HG02973 (cell line): ENCODE measurements at regions not wholly inside any gene's neighbourhood (a gene's known extent, or its start where the extent isn't known, plus 50 kb on each side); places are given as distances from the start of the nearest gene placed in this dataset.
"Not testable (repeated sequence)": the region's sequence is repeated elsewhere in the genome, so short reads cannot be mapped to it uniquely, and the experiment has no call there.

Source experiments
- ATAC-seq: cut with Tn5 transposase; IDR thresholded peaks from one replicate; pipeline ENCODE4 v1.9.1; 2021; ENCODE audit warnings: moderate library complexity; ENCODE audit not compliant: unreplicated experiment

DNA sequence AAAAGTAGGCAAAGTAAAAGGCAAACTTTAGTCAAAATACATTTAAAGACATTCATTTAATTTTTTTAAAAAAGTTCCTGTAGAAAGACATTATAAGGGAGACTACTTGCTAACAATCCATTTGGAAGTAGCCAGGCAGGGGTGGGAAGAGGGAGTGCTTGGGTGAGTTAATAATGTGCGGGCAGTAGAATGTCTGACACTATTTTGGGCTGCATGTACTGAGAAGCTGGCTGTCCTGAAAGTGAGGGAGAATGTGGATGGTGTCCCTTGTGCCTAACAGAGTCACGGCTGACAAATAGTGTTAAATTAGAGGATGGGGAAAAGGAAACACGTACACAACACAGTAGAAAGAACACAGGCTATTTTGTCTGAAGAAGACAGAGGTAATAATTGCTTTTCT lies 142.5 kb downstream of the LCA5 start:
- no peak for ATAC-seq

DNA sequence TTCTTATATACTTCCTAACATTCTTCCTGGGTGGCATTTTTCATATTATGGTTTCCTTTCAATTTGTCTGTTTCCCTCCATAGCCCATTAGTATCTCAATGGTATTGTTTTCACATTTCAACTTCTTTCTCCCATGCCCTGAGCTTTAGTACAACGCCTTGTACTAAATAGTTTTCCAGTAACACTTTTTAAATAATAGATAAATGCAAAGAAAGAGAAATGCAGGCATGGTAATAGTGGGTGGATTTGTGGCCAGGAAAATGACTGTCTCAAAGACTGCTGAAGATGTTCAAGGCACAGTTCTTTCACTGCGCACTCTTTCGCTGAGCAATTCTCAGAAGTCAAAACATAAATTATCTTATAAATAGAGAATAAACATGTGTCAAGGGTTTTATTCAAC lies 145.1 kb downstream of the LCA5 start:
- no peak for ATAC-seq

DNA sequence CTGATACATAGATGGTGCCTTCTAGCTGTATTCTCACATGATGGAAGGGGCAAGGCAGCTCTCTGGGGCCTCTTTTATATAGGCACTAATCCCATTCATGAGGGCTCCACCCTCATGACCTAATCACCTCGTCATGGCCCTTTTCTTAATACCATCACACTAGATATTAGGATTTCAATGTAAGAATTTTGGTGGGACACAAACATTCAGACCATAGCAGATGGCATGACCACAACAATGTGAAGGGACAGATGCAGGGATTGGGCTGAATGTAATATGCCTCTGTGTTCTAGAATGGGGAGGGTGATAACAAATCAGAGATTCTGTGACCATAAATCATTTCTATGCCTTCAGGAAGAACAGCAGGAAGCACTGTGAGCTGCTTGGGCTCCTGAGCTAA lies 145.8 kb downstream of the LCA5 start:
- no peak for ATAC-seq

GRCh38 chr6:79385893-79386292 lies 151.3 kb downstream of the LCA5 start:
- no peak for ATAC-seq

- ATAC-seq, result no peak
Observed at GRCh38 chr6:79385333-79385732, 150.9 kb upstream of the HMGN3 start.

DNA sequence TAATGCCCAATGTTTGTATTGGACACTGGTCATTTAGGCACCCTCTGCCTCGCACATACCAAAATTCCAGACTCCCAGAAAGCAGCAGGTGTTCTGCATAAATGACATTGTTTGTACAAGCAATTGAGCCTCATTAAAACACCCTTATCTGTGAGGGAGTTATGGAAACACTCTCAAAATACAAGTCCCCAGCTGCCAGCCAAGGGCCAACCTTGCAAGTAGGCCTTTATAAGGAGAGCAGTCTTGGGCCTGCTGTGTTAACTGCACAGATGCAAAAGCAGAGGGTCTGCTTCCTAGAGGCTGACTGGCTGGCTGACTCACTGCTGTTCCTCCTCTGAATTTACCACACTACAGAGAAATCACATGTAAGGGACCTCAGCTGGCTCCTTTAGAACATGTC lies 150.4 kb upstream of the HMGN3 start:
- no peak for ATAC-seq

DNA sequence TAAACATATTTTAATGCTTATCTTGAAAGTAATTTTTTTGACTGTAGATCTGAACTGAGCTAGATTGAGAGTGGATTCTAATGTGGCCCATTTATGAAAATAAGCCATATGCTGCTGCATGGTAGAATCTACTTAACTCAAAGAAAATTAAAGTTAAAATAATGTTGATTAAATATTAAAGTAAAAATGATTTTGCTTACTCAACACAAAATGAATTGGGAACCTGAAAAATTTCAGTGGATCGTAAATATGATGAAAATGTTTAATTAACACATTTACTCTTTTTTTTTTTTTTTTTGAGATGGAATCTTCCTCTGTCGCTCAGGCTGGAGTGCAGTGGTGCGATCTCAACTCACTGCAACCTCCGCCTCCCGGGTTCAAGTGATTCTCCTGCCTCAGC lies 144.5 kb upstream of the HMGN3 start:
- no peak for ATAC-seq

DNA sequence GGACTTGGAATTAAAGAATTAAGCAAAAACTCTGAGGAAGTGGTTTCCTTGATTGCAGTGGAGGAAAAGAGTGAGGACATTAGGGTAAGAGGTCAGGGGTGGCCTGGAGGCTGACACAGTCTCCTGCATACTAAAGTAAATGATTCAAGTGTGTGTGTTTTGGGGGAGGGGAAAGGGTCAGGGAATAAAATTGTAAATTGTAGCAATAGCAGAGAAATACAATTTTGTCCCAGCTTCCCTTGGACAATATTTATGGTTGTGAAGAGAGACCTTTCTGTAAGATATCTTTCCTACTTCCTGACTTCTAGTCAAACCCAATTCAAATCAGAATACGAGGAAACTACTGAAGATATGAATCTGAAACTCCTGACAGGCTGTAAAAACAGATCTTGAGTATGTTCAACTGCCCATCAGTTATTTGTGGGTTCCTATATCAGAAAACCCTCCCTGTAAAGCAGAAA lies 143.4 kb upstream of the HMGN3 start:
- no peak for ATAC-seq

DNA sequence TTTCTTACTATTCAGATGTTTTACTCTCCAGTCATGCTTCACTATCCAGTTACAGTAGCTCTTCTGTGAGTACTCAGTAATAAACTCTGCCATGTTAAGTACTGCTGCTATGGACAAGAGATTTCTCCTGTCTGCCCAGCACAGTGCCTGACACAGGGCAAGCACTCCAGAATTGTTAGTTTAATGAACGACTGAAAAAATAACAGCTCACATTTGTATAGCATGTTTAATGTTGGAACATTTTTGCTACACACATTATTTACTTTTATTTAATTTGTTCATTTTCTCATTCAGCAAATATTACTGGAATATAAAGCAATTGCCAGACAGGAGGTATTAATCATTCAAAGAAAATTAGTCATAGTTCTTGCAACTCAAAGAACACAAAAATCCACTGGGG lies 142.6 kb upstream of the HMGN3 start:
- no peak for ATAC-seq

GRCh38 chr6:79375635-79376337 lies 141.3 kb upstream of the HMGN3 start:
- no peak for ATAC-seq

DNA sequence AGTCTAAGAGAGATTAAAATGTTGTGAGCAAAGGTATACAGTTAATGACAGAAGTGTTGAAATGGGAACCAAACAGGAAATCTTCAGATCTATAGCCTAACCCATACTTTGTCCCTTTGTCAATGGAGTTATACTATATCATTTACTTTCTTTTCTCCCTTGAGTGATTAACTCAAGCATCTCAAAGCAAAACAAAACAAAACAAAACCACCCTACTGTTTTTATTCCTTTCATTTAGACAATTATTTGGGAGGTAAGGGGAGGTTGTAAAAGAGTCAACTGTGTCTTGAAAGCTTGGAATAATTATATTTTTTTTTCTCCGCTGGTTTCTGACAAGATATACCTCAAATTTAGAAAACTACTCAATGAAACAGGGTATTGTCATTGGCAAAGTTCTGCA lies 139.8 kb upstream of the HMGN3 start:
- no peak for ATAC-seq

- no peak for ATAC-seq
Observed at GRCh38 chr6:79373880-79374279, 139.4 kb upstream of the HMGN3 start.

DNA sequence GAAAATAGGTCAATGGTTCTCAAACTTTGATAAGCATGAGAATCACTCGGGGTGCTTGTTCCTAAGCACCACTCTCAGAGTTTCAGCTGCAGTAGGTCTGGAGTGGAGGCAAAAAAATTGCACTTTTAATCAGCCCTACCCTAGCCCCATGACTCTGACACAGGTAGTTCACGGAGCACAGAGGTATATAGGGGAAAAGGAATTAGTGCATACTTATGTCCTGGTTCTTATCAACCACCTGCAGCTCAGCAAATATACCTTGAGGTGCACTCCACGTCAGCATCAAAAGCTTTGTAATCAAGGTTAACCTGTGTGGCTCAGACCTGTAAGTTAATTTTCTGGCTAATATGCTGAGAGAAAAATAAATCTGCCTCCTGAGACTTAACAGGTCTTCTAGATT lies 138.8 kb upstream of the HMGN3 start:
- ATAC-seq, result no peak

GRCh38 chr6:79372757-79373156 lies 138.3 kb upstream of the HMGN3 start:
- ATAC-seq, result no peak

DNA sequence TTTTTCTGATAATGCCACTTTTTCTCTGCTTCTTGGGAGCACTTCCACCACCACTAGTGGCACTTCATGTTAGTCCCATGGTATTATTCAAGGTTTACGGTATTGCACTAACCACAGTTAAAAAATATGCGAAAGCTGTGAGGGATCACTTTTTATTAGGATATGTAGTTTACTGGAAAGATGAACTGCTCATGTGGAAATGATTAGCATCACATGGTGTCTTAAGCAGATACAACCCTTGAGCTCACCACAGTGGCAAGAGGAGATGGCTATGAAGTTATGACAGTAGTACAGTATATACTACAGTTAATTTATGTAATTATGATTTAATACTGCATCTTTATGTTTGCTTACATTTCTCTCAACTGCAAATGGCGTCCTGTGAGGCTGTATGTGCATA lies 134.5 kb upstream of the HMGN3 start:
- no peak for ATAC-seq

DNA sequence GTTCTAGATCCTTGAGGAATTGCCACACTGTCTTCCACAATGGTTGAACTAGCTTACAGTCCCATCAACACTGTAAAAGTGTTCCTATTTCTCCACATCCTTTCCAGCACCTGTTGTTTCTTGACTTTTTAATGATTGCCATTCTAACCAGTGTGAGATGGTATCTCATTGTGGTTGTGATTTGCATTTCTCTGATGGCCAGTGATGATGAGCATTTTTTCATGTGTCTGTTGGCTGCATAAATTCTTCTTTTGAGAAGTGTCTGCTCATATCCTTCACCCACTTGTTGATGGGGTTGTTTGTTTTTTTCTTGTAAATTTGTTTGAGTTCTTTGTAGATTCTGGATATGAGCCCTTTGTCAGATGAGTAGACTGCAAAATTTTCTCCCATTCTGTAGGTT lies 129.0 kb upstream of the HMGN3 start:
- ATAC-seq, result not testable (repeated sequence)

DNA sequence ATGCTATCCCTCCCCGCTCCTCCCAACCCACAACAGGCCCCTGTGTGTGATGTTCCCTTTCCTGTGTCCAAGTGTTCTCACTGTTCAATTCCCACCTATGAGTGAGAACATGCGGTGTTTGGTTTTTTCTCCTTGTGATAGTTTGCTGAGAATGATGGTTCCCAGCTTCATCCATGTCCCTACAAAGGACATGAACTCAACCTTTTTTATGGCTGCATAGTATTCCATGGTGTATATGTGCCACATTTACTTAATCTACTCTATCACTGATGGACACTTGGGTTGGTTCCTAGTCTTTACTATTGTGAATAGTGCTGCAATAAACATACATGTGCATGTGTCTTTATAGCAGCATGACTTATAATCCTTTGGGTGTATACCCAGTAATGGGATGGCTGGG lies 126.6 kb upstream of the HMGN3 start:
- not testable (repeated sequence) for ATAC-seq

DNA sequence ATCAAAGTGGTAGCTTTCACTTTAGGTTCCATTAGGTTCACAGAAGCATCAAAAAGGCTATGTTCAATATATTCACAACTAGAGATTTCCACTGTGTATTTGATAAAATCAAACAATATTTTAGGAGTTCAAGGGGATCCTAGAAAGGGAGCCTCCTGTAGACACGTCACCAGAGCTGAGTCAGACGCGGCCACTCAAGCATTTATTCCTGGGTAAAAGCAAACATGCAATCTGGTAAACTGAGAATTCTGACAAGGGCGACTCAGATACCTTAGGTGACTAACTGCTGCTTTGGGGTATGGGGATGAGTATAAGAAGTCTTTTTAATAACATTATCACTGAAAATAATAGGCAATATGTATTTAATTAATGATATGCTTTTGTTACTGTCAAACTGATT lies 118.7 kb upstream of the HMGN3 start:
- ATAC-seq, result no peak

GRCh38 chr6:79338493-79338892 lies 104.0 kb upstream of the HMGN3 start:
- no peak for ATAC-seq

GRCh38 chr6:79335133-79335674 lies 100.7 kb upstream of the HMGN3 start:
- ATAC-seq, result peak; percentile 95

DNA sequence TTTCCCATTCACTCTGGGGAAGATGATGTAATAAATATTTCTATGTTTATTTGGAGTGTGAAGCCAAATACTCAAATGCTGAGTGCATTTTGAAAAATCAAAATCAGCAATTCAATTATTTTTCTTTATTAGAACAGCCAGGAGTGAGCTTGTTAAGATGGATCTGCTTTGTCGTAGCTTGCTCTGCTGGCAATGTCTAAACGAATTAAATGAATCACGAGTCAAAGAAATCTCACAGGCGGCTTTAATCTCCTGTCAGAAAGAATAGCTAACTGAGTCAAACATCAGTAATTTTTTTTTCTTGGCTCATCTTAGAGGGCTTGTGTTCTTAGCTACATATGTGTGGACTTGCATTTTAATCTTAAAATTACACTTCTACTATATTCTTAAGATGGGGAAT lies 100.2 kb upstream of the HMGN3 start:
- ATAC-seq, result no peak

DNA sequence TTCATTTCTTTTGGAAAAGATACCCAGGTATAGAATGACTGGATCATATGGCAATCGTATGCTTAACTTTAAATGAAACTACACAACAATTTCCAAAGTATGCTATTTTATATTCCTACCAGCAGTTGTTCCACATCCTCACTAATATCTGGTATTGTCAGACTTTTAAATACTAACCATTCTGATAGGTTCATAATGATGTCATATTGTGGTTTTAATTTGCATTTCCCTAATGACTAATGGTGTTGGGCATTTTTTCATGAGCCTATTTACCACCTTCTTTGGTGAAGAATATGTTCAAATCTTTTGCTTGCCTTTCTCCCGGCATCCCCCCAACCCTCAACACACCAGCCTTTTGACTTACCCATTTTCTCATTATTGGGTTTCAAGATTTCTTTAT lies 96.2 kb upstream of the HMGN3 start:
- ATAC-seq, result no peak

GRCh38 chr6:79313254-79313653 lies 78.8 kb upstream of the HMGN3 start:
- no peak for ATAC-seq
